Midbrain (tissue), 1 donor: ENCODE measurements at regions not wholly inside any gene's neighbourhood (a gene's known extent, or its start where the extent isn't known, plus 50 kb on each side); places are given as distances from the start of the nearest gene placed in this dataset.
"Not testable (repeated sequence)": the region's sequence is repeated elsewhere in the genome, so short reads cannot be mapped to it uniquely, and the experiment has no call there.

Experiments used
- DNase-seq: peaks from one replicate; lab custom pipeline; 2025; lab: John Stamatoyannopoulos, UW

DNA sequence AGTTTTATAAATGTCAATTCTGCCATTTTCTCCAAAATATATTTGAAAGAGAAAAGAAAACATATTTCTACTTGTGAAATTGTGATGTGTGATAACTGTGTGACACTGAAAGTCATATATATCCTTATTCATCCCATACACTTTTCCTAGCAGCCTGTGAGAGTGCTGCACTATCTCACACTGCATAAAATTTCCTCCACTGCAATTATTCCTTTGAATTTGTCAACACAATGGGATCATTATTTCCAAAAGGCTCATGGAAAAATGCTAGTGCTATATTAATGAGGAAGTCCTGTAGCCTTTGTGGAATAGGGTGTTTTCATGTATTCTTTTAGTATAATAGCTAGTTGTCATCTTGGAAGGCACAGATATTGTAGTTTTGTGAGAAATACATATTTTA lies 504.1 kb downstream of the RPL10L start:
- DNase-seq = no peak

DNA sequence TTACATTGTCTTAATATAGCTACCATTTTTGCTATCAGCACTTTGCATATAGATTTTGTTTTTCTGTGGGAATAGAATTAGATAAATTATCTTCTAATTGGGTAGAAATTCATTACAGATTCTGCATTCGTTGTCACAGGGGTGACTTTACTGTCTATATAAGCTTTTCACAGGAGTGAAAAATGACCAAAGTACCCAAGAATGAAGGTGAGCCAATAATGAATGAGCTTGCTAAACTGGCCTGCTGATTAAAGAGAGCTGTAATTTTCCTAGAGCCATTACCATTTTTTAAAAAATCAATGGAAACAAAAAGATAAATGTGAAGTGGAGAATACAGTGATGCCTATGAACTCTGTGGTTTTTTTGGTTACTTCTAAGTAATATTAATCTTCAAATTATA lies 504.6 kb downstream of the RPL10L start:
- DNase-seq = no peak

DNA sequence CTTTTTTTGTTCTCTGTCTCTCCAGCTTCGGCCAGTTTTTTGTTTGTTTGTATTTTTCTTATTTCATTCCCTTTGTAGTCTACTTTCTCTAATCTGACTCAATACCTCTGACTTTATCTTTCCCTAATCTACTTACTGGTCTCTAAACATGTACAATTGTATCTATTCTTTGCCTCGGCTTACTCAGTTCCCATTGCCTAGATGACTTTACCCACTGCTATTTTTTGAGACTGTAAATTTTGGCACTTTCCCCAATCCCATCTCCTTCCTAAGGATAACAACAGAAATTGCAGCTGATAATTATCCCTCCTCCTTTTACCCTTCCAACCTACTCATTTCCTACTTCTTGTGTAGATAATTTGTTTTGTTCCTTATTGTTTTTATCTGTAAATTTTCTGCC lies 511.1 kb downstream of the RPL10L start:
- no peak for DNase-seq

DNA sequence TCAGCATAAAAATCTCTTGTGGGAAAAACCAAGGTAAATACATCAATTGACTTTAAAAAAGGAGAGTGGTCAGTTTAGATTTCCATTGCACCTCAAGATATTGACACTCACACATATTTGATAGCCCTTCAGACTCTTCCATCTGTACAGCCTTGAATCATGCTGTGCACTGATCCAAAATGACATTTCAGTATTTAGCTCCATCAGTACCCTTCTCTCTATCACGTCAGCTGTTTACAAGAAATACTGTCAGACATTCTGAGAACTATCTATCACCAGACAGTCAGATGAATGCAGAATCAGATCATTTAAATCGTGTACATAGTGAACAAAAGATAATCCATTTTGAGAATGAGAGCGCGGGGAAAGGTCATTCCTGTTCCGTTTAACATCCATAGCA lies 511.9 kb downstream of the RPL10L start:
- DNase-seq = no peak

DNA sequence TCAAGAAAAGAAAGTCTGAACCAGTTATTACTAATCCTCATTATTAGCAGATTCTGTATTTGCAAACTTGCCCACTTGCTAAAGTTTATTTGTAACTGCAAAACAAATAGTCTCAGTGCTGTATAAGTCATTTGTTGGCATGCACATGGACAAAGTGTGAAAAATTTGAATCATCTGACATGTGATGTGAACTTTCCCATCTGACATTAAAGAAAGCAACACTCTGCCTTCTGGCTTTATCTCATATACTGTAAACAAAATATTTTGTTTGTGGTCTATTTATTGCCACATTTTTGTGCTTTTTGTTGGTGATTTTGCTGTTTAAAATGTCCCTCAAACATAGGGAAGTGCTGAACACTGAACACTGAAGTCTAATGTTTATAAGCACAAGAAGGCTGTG lies 513.8 kb downstream of the RPL10L start:
- DNase-seq = no peak

DNA sequence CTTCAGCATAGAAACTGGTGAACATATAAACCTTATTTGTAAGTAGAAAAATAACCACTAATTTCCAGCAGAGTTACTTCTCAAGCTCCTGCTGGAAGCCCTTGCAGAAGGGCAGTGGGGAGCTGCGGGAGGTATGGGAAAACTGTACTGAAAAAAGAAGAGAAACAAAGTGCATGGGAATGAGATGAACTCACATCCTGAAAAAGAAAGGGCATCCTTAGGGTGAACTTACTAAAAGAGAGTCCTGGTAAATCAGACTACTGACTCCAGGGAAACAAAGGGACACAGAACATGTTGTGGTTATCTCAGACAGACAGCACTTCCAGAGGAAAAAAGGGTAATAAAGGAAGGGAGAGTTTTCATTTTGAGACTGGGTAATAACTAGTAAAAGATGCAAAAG lies 515.1 kb downstream of the RPL10L start:
- no peak for DNase-seq

DNA sequence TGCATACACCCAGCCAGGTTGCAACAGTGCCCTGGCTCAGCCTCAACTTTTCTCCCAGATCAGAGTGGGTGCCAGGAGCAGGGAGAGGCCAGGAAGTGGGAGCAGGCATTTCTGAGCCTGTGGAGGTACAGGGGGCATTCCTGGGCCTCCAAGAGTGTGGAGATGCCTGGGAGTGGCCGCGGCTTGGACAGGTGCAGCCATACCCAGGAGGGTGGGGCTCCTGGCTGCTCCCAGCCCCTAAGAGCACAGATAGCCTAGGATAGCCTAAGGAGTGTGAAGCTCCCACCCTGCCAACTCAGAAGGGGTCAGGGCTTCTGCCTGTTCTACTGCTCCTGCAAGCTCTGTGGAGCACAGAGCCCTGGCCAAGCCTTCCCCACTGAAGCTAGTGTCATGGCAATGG lies 543.4 kb downstream of the RPL10L start:
- DNase-seq = no peak

DNA sequence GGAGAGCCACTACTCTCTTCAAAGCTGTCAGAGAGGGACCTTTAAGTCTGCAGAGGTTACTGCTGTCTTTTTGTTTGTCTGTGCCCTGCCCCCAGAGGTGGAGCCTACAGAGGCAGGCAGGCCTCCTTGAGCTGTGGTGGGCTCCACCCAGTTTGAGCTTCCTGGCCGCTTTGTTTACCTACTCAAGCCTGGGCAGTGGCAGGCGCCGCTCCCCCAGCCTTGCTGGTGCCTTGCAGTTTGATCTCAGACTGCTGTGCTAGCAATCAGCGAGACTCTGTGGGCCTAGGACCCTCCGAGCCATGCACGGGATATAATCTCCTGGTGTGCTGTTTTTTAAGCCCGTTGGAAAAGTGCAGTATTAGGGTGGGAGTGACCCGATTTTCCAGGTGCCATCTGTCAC lies 550.7 kb downstream of the RPL10L start:
- DNase-seq = not testable (repeated sequence)

DNA sequence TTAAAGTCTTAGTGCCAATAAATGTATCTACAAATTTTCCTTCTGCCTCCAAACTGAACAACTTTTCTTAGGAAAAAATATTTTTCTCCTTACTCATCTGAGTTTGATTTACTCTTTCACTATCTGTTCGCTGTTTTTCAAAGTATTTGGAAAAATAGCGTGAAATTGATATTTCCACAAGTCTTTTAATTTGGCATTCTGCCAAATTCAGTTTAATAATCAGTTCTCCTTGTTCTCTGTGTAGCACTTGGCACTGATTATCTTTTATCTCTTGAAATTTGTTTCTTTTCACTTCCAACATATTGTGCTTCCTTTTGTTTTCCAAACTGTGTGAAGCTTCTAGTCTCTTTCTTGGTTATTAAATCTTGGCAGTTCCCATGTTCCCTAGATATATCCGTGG lies 559.8 kb downstream of the RPL10L start:
- no peak for DNase-seq

DNA sequence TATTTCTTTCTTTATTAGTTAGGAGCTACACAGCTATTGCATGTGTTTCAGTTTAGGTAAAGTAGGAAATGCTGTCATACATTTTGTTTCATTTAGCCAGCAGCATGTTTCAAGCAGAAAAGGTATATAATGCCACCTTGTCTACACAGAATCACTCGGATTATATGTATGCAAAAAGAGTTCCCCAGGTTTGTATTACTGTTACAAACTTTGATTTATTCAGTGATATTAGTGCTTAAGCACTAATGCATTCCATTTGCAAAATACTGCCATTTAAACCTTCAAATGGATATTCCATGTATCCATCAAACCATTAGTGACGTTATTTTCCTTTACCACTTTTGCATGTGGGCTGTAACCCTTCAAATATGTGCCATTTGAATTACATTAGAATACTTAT lies 564.0 kb downstream of the RPL10L start:
- no peak for DNase-seq

DNA sequence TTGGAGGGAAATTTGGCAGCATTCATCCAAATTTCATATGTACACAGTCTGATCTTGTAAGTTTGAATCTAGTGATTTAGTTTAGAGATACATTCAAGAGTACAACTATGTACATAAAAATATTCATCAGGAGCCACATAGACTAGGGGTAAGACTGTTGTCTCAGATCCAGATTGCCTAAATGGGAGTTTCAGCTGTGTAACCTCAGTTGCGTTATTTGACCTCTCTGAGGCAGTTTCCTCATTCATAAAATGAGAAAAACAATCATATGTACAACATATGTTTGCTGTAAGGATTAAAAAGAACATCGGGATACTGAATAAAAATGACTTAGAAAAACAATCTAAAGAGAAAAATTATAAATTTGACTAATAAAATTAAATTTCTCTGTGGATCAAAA lies 577.5 kb downstream of the RPL10L start:
- no peak for DNase-seq

DNA sequence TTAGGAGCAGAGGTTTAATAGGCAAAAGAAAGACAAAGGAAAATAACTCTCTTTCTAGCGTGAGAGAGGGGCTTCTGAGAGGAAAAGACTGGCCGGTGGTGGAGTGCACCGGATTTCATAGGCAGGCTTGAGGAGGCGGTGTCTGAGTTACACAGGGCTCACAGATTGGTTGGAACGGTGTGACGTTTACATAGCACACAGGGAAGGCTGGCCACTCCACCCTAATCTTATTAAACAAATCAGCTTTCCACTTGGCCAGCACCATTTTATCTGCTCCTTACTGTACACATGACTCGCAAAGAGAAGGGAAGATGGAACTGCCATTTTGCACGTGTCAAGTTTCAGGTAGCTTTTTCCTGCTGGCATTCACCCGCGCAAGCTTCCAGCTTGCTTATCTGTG lies 587.7 kb downstream of the RPL10L start:
- DNase-seq = no peak

DNA sequence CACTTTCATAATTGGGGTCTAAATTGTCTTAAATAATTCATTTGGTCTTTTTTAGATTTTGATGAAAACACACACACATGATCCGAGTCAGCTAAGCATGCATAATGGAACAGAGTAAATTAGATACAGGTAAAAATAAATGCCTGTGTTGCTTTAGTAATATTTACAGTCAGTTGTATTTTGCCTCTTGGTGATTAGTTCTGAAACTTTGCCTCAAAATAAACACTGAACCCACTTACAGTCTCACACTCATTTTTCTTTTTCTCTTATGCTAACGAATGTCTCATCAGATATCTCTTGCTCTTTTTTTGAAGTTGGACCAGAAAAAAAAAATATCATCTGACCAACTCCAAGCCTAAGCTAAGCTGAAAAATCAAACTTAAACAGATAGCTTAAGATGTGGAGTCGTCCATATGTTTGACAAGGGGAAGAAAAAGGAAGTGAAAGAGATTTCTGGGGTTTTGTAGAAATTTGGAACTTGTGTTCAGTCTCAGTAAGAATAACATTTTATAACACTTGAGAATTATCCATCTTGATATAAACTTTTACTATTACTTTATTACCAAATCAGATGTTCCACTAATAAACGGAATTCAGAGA lies 592.5 kb downstream of the RPL10L start:
- DNase-seq = no peak

DNA sequence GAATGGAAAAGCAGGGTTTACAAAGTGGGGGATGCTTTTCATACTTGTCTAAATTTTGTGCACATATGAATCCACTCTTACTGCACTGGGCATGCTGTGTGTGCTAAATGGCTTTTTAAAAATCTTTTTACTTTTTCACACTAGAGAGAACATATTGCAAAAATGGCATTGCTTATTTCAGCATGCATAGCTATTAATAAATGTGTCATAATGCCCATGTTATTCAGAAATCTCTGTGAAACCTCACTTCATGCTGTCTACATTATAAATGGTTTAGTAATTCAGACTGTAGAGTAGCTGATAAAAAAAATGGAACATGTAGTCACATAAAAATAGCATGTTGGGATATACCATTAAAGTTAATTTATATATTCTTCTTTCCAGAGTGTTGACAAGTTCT lies 593.8 kb downstream of the RPL10L start:
- no peak for DNase-seq

DNA sequence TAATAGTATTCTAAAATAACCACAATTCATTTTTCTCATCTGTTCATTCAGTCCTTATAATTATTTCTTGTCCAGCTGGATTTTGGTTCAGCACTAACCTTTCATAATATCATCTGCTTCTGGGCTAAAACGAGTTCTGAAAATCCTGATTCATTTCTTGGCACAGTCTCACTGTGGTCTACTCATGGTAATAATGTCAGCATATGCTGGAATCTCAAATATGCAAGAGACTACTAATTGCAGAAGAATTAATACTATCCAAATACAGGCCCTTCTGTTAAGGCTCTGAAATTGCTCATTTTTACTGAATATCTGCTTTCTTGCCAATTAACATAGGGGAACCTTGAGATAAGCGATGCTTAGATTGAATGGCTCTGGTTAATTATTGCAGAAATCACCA lies 597.1 kb downstream of the RPL10L start:
- no peak for DNase-seq

DNA sequence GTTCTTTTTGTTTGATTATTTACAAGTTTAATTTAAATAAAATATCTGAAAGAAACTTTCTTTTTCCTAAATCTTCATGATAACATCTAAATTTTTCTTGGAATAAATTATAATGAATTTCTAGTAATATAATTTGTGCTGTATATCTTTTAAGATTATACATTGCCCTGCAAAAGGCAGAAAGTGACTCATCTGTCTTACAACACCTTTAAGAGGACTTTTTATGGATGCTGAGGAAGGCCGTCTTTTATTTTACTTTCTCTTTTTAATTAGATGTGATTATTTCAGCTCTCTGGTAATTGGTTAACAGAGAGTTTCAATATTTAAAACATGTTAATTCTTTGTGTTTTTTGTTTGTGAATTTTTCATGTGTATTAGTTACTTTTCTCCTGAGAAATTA lies 598.4 kb downstream of the RPL10L start:
- no peak for DNase-seq

DNA sequence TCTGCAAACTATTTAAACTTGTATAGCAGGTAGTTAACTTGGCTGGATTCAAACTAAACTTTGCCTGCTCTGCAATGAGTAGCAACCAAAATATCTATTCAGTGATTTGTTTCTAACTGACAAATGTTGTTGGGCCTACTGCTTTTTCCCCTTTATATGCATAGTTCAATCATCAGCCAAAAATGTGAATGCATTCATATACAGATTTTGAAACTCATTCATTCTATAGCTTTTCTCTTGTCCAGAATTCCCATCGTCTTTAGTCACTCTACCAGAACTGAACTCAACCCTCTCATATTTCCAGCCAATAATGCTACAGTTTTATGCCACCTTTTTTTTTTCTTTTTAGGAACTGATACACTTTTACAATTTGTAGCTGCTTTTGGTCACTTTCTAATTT lies 599.8 kb downstream of the RPL10L start:
- no peak for DNase-seq

DNA sequence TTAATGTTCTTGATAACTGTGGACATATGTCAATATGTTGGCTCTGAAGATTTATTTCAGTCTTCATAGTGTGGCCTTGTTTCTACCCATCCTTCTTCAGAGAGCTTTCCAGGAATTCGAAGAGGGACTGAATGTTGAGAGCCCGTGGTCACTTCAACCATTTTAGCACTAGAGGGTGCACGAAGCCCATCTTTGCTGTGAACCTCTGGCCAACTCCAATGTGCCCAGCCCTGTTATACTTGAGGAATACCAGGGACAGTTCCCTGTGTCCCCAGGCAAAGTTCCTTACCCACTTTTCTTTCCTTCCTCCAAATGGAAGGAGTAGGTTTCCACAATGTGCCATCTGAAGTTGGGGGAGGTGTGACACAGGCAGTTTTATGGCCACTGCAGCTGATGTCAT lies 603.5 kb downstream of the RPL10L start:
- DNase-seq = no peak

DNA sequence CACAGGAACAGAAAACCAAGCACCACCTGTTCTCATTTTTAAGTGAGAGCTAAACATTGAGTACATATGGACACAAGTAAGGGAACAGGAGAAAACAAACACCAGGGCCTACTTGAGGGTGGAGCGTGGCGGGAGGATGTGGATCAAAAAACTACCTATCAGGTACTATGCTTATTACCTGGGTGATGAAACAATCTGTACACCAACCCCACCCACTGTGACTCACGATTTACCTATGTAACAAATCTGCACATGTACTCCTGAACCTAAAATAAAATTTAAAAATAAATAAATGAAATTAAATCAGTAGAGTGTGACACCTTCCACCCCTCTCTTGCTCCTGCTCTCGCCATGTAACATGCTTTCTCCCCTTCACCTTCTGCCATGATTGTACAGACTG lies 615.5 kb downstream of the RPL10L start:
- no peak for DNase-seq

DNA sequence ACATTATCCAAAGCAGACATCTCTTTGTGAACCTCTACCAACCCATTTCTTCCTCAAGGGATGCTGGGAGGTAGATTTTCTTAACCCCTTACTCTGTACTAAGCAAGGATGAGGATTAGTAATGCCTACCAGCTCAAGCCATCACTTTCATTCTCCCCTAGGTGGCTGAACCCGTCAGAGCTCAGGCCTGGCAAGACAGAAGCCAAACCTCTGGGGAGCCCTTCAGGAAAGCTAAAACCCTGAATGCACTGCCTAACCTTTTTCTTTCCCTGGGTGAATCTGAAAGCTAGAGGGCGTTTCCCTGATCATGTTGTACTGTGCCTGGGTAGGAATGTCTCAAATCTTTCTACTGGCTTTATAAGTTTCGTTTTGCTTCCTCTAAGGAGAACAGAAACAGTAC lies 617.3 kb downstream of the RPL10L start:
- no peak for DNase-seq

DNA sequence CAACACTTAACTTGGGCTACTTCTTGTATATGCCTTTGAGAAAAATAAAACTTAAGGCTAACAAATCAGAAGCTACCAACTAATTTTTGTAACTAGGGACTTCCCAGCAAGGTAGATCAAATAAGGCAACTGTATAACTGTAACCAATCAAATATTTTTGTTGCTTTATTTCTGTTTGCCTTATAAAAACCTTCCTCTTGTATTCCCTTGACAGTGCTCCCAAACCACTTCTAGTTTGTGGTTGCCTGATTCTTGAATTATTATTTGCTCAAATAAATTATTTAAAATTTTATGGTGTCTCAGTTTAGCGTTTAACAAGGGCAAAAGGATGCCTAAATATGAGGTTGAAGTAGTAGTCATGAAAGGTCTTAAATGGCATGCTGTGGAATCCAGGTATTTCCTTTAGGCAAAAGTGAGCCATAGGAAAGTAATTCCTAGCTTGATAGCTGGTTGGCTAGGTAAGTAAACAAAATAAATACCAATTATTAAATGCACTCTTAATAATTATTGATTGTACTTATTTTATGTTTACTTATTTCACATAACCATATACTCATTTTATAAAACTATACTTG lies 632.6 kb downstream of the RPL10L start:
- DNase-seq = no peak

DNA sequence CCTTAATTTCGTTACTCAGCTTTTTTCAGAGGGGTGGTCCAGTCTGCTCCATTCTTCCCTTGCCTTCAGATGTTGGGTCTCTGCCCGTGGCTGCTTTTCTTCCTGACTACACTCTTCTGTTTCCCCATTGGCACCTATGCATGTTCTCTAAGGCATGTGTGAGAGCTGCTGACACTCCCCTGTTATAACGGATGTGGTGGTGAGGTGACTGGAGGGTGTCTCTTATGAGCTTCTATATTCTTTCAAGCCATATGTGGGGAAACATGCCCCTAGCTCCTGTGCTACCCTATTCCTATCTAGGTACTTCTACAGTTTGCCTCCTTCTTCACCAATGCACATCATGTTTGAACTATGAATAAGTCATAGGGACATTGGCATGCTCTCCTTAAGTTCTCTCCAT lies 643.2 kb downstream of the RPL10L start:
- no peak for DNase-seq

DNA sequence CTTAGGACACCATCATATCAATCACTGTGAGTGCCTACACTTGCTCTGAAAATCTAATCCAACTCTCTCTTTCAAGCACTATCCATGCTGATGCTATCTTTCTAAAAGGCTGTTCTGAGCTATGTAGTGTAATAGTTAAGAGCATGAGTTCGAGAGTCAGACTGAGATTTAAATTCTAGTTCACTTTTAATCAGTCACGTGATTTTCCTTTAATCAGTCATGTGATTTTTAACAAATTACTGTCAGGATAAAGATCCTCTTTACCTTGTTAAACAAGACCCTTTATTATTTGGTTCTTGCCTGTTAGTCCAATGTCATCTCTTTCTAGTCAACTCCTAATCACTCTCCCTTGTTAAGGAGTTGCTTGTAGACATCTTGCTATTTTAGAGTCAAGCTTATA lies 653.0 kb downstream of the RPL10L start:
- DNase-seq = no peak

DNA sequence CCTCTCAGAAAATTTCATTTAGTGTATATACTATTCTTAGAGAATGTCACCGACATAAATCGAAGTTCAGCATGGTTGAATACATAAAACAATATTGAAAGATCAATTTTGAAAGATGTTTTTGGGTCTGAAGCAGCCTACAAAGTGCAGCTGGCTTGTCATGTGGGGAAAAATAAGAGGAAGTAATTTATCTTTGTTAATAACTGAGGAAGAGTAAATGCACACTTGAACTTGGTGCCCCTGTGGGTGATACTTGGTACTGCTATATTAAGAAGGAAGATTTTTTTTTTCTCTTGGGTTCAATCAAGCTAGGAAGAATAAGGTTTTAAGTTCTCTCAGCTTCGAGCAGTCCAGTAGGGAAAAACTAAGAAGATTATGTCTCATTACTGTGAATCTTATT lies 661.3 kb downstream of the RPL10L start:
- no peak for DNase-seq

DNA sequence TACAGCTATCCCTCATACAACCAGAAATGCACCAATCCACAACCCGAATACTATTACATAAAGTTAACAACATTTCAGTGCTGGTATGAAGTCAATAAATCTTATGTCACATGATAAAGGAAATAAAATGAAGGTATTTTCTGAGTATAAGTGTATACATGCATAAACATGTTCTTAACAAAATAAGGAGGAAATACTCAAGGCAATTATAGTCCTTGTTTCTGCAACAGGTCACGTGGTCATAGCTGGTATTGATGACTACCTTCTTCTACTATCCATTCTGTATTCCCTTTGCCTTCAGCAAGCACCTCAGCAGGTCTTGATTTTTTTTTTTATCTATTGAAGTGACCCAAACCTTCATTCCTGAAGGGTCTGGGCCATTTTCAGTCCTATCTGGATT lies 675.6 kb downstream of the RPL10L start:
- DNase-seq = no peak
